DMS 273 (cell line): ENCODE measurements at regions not wholly inside any gene's neighbourhood (a gene's known extent, or its start where the extent isn't known, plus 50 kb on each side); places are given as distances from the start of the nearest gene placed in this dataset.

Experiments used
- DNase-seq: peaks from one replicate; lab custom pipeline; 2025; ENCODE audit not compliant: unreplicated experiment; lab: John Stamatoyannopoulos, UW

GRCh38 chr2:17309181-17309580, 209.1 kb downstream of the RAD51AP2 start:
- DNase-seq: no peak

- no peak for DNase-seq
Observed at GRCh38 chr2:17306706-17307105, 211.5 kb downstream of the RAD51AP2 start.

GRCh38 chr2:17306219-17306618, 212.0 kb downstream of the RAD51AP2 start:
- no peak for DNase-seq

- no peak for DNase-seq
Observed at GRCh38 chr2:17303521-17303920, 214.7 kb downstream of the RAD51AP2 start.

- no peak for DNase-seq
Observed at GRCh38 chr2:17303054-17303453, 215.2 kb downstream of the RAD51AP2 start.

- DNase-seq: no peak
Observed at GRCh38 chr2:17302281-17302680, 216.0 kb downstream of the RAD51AP2 start.

- no peak for DNase-seq
Observed at GRCh38 chr2:17301437-17301836, 216.8 kb downstream of the RAD51AP2 start.

GRCh38 chr2:17299891-17300540, 218.2 kb downstream of the RAD51AP2 start:
- DNase-seq: no peak

GRCh38 chr2:17298453-17298852, 219.8 kb downstream of the RAD51AP2 start:
- DNase-seq: no peak

- no peak for DNase-seq
Observed at GRCh38 chr2:17296686-17297085, 221.6 kb downstream of the RAD51AP2 start.

GRCh38 chr2:17289669-17290068, 228.6 kb downstream of the RAD51AP2 start:
- DNase-seq: no peak

- DNase-seq: no peak
Observed at GRCh38 chr2:17287183-17287582, 231.1 kb downstream of the RAD51AP2 start.

- no peak for DNase-seq
Observed at GRCh38 chr2:17282826-17283225, 235.4 kb downstream of the RAD51AP2 start.

GRCh38 chr2:17282245-17282644, 236.0 kb downstream of the RAD51AP2 start:
- no peak for DNase-seq

- no peak for DNase-seq
Observed at GRCh38 chr2:17276220-17276619, 242.0 kb downstream of the RAD51AP2 start.

- no peak for DNase-seq
Observed at GRCh38 chr2:17272652-17273525, 245.4 kb downstream of the RAD51AP2 start.

- no peak for DNase-seq
Observed at GRCh38 chr2:17272170-17272569, 246.1 kb downstream of the RAD51AP2 start.

GRCh38 chr2:17271416-17271815, 246.8 kb downstream of the RAD51AP2 start:
- DNase-seq: no peak

GRCh38 chr2:17270894-17271293, 247.3 kb downstream of the RAD51AP2 start:
- no peak for DNase-seq

- no peak for DNase-seq
Observed at GRCh38 chr2:17263570-17263968, 254.7 kb downstream of the RAD51AP2 start.

- no peak for DNase-seq
Observed at GRCh38 chr2:17262854-17263569, 255.2 kb downstream of the RAD51AP2 start.

GRCh38 chr2:17259613-17260012, 258.6 kb downstream of the RAD51AP2 start:
- DNase-seq: no peak
